EL (cell line): ENCODE measurements at regions not wholly inside any gene's neighbourhood (a gene's known extent, or its start where the extent isn't known, plus 50 kb on each side); places are given as distances from the start of the nearest gene placed in this dataset.

Experiments
- DNase-seq: peaks from one replicate; pipeline ENCODE4 v3.0.0-alpha.2; 2016

GRCh38 chr12:42705863-42706262 lies 116.3 kb upstream of the PRICKLE1 start:
- DNase-seq, result peak; percentile 94

DNA sequence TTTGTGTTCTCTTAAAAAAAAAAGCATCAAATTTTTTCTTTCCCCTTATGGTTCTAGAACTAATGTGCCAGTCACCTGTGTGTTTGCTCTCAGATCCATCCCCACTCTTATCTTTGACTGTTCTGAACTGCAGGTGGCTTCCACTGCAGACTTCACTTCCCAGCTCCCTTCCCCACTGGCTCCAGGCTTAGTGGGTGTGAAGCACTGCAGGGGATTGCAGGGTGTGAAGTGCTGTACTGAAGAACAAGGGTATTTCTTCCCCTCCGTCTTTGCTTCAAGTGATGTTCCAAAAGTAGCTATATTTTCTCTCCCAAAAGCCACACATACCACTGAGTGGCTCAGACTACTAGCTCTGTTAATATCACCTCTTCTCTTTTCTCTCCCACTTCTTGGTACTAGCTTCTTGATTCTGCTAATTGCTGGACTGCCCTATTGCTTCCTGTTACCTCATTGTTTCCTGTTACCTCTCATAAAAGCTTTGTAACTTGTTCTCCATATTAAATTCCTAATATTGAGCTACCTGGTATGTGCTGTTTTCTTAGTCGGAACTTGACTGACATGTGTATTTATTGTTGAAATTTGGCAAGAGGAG lies 115.4 kb upstream of the PRICKLE1 start:
- no peak for DNase-seq

DNA sequence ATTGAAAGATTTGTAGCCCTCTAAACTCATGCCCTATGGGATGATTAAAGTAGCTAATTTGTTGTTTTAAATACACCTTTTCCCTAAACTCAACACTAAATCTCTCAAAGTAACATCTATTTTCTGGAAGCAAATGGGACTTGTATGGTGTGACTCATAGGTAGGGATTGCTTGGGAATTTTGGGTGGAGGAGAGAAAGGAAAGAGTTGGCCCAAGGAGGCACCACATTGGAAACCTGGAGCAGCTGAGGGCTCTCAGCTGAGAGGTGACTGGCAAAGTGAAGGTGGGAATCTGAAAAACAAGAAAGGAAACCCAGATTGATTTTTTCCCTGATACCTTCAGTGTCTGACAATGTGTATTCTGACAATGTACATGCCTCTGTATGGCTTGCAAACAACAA lies 114.8 kb upstream of the PRICKLE1 start:
- DNase-seq, result peak; percentile 20

GRCh38 chr12:42701084-42701483 lies 111.5 kb upstream of the PRICKLE1 start:
- no peak for DNase-seq

DNA sequence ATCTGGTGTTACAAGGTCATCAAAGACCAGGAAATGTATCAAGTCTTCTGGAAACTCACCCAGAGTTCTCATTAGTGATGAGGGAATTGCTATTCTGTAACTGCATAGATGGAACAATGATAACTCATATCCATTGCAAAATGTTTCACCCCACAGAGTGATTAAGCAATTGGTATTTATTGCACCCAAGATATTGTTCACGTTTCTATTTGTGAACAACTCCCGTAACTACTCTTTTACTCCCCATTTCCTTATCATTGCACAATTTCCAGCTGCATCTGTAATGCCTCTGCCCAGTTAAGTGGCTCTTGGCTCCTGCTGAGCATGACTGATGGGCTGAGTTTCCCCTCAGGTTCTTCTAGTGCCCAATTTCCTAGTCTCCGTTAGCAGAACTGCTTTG lies 108.7 kb upstream of the PRICKLE1 start:
- peak; percentile 22 for DNase-seq

GRCh38 chr12:42696406-42697149 lies 107.0 kb upstream of the PRICKLE1 start:
- peak; percentile 31 for DNase-seq

DNA sequence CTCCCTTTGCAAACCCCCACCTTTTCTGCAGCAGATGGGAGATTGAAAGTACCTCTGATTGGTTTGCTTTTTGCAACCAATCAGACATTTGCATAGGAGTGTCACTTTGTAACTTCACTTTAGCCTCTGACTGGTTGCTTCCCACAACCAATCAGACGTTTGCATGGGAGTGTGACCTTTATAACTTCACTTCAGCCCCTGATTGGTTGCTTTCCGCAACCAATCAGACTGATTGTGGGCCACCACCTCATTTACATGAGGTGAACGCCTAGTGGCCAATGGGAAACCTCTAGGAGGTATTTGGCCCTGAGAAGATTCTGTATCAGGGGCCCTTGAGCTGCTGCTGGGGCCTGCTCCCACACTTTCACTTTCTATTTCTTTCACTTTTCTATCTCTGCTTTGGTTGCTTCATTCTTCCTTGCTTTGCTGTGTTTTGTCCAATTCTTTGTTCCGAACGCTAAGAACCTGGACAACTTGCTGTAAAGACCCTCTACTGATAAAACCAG lies 106.0 kb upstream of the PRICKLE1 start:
- DNase-seq, result no peak

DNA sequence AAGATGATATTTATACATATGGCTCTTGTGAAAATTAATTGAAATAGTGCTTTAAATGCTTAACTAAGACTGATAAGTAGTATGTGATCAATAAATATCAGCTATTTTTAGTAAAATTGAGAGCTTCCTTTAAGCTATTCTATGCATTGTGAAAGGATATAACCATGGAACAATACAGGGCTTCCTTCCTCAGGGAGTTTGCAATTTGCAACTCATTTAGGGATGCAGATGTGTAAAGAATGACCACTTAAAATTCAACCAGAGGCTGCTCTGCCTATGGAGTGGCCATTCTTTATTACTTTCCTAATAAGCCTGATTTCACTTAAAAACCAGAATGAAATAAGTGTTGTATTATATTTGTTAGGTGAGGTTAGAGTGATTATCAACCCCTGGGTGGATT lies 103.2 kb upstream of the PRICKLE1 start:
- DNase-seq, result no peak

DNA sequence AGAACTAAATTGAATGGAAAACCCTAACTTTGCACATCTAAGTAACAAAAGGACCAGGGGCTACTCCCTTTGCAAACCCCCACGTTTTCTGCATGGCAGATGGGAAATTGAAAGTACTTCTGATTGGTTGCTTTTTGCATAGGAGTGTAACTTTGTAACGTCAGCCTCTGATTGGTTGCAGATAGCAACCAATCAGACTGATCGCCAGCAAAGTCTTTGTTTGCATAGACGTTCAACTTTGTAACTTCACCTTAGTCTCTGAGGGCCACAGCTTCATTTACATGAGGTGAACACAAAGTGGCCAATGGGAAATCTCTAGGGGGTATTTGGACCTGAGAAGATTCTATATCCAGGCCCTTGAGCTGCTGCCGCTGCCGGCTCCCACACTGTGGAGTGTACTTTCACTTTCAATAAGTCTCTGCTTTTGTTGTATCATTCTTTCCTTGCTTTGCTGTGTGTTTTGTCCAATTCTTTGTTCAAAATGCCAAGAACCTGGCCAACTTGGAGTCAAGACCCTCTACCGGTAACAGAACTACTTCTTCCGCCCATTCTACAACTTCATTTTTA lies 102.5 kb upstream of the PRICKLE1 start:
- no peak for DNase-seq

- no peak for DNase-seq
Measured at GRCh38 chr12:42690264-42690663, 100.7 kb upstream of the PRICKLE1 start.

GRCh38 chr12:42689699-42690098 lies 100.2 kb upstream of the PRICKLE1 start:
- DNase-seq, result no peak

- peak; percentile 22 for DNase-seq
Measured at GRCh38 chr12:42686514-42687172, 97.1 kb upstream of the PRICKLE1 start.

- DNase-seq, result no peak
Measured at GRCh38 chr12:42684802-42685071, 95.2 kb upstream of the PRICKLE1 start.

- DNase-seq, result no peak
Measured at GRCh38 chr12:42683933-42684801, 94.6 kb upstream of the PRICKLE1 start.

DNA sequence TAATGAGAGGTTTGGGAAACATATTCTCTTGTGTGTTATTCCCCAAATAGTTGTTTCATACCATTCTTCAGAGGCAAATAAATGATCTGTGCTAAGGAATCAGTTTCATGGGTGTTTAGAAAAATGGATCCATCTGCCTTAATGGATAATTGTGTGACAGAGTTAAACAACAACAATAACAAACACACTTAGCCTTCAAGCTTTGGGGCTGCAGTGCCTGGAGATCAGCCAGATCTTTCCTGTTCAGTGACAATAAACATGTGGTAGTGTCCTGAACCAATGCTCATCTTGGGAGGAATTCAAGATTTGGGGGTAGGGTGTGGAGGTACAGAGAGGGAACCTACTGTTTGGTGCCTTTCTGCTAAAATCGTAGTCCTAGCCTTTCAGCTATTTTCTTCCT lies 93.7 kb upstream of the PRICKLE1 start:
- no peak for DNase-seq

DNA sequence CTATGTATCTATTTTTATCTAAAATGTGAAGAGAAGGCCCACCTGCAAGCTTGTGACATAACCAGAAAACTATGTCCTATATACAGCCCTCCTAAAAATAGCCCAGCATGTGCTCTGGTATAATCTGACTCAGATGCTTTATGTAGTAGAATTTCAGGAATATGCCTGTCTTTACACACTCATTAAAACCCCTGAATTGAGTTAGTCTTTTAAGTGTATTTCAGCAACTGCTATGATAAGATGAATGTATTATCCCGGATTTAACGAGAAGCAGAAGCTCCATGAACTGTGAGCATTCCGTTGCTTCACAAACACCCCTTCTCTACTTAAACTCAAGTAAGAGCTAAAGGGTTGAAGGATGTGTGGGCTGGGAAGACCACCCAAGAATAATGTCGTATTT lies 89.9 kb upstream of the PRICKLE1 start:
- DNase-seq, result peak; percentile 16

- DNase-seq, result no peak
Measured at GRCh38 chr12:42677461-42677860, 87.9 kb upstream of the PRICKLE1 start.

- no peak for DNase-seq
Measured at GRCh38 chr12:42673535-42673934, 84.0 kb upstream of the PRICKLE1 start.

DNA sequence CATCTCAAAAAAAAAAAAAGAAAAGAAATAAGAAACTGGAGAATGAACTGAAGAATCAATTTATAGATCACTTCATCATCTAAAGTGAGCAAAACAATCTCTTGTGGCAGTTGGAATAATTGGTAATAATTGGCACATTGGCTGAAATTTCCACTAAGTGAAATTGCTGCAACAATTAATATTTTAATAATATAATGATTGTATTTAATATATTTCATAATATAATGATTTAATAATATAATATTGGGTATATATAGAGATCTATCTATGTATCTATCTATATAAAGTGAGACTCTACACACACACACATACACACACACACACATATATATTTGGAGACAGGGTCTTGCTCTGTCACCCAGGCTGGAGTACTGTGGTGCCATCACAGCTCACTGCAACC lies 81.2 kb upstream of the PRICKLE1 start:
- no peak for DNase-seq

DNA sequence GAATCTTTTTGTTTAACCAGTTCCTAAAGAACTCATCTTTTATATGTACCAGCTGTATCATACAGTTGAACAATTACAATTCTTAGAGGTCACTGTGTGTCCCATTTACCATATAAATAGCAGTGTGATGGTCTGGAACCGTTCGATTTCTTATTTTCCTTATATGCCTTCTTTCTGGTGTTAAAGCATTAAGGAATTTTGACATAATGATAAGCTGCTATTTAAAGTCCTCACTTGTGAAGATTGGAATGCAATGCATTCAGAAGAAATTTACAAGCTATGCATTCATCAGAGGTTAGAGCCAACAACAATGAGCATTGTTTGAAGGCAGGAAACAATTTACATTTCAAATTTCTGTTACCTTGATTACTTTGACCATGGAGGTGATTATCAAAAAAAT lies 80.0 kb upstream of the PRICKLE1 start:
- peak; percentile 13 for DNase-seq

- DNase-seq, result no peak
Measured at GRCh38 chr12:42666671-42667243, 77.2 kb upstream of the PRICKLE1 start.

DNA sequence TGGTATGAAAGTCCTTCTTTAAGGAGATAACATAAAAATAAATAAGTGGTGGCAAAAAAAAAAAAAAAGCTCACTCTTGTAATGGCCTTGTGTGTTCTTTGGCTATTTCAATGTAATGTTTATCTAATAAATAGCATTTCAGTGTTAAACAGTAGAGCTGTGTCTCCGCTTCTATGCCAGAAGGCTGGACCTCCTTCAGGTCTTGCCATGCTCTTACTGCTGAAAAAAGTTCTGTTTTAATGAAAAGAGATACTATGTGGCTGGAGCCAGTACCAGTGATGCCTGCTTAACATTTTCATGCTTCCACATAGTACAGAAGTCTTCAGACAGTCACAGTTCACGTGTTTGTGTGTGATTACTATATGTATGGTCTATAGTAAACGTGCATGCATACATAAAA lies 74.1 kb upstream of the PRICKLE1 start:
- no peak for DNase-seq
